ENCODE measurements at regions not wholly inside any gene's neighbourhood (a gene's known extent, or its start where the extent isn't known, plus 50 kb on each side); places are given as distances from the start of the nearest gene placed in this dataset.

- TF ChIP-seq CTCF (IDR thresholded peaks at IDR 0.05; ENCODE audit: insufficient read depth, low read length) (no peak), REST (IDR thresholded peaks at IDR 0.05; ENCODE audit: insufficient replicate concordance, low read depth) (no peak)
Observed at GRCh38 chr14:71317385-71318096, 410.3 kb downstream of the PCNX1 start.
